Skeletal muscle satellite cell (primary cell): ENCODE measurements at regions not wholly inside any gene's neighbourhood (a gene's known extent, or its start where the extent isn't known, plus 50 kb on each side); places are given as distances from the start of the nearest gene placed in this dataset.
"Not testable (repeated sequence)": the region's sequence is repeated elsewhere in the genome, so short reads cannot be mapped to it uniquely, and the experiment has no call there.

Experiments
- H3K27me3 ChIP-seq: 2 replicates; pipeline ENCODE4 v1.7.0; 2013; ENCODE audit warnings: low read length; ENCODE audit not compliant: control insufficient read depth, insufficient read depth
- H3K36me3 ChIP-seq: 2 replicates; pipeline ENCODE4 v1.7.0; 2013; ENCODE audit warnings: mild to moderate bottlenecking, control low read depth, low read length; ENCODE audit not compliant: insufficient read depth
- H3K4me1 ChIP-seq: 2 replicates; pipeline ENCODE4 v1.7.0; 2013; ENCODE audit warnings: low read length; ENCODE audit not compliant: control insufficient read depth, insufficient read depth
- H3K4me2 ChIP-seq: 2 replicates; pipeline ENCODE4 v1.7.0; 2013; ENCODE audit warnings: mild to moderate bottlenecking, low read length
- H3K4me3 ChIP-seq: 2 replicates; pipeline ENCODE4 v1.7.0; 2013; ENCODE audit warnings: low read length
- H3K9ac ChIP-seq: 2 replicates; pipeline ENCODE4 v1.7.0; 2013; ENCODE audit warnings: mild to moderate bottlenecking, low read depth, low read length, moderate library complexity
- H3K9me3 ChIP-seq: replicated peaks from 2 replicates; pipeline ENCODE4 v1.7.0; 2013; ENCODE audit warnings: mild to moderate bottlenecking, control low read depth, low read length

GRCh38 chr6:4629789-4630188, 146.4 kb upstream of the CDYL start:
- H3K4me3 ChIP-seq, H3K9me3 ChIP-seq, H3K9ac ChIP-seq, H3K4me2 ChIP-seq, H3K36me3 ChIP-seq, H3K4me1 ChIP-seq, H3K27me3 ChIP-seq: not testable (repeated sequence)

DNA sequence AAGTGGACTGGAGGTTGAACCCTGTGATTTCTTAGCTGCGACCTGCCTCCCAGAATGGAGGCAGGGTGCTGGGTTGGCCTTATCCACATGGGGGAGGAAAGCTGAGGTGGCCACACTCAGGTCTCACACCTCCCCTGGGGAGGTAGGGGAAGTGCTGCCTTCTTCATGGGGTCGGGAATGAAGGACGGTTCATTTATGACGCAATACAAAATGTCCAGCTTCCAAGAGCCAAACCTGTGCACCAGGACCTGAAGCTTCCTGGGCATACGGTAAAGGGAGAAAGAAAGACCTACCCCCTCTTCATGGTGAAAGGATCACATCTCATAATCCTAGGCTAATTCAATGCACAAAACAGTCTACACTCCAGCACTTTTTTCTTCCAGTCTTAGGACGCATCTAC, 150.6 kb upstream of the CDYL start:
- Histone ChIP-seq H3K4me1 (no peaks in the 10 kb centered on the region), H3K27me3 (peaks cover 13% of the 10 kb centered on the region), H3K9me3 (peaks cover 7% of the 10 kb centered on the region), H3K4me2 (no peak overlapping the region), H3K36me3 (no peaks in the 10 kb centered on the region), H3K4me3 (no peak overlapping the region), H3K9ac (no peak overlapping the region)

DNA sequence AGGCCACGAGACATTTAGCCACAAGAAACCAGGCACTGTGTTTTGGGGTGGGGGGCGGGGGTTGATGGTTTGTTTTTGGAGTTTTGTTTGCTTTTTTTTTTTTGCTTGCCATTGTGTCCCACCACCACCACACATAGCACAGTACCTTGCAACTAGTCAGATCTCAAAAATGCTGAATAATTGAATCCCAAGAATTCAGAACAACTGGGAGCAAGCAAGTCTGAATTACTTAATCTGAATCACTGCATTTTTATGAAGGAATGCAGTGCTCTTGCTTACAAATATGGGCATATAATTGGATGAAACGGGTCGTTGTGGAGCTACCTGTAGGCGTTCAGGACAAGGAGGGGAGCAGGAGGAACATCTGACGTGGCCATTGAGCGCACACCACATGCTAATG, 151.5 kb upstream of the CDYL start:
- no peak overlapping the region for H3K4me3 ChIP-seq
- H3K9ac ChIP-seq: no peak overlapping the region
- peaks cover 18% of the 10 kb centered on the region for H3K27me3 ChIP-seq
- no peaks in the 10 kb centered on the region for H3K4me1 ChIP-seq
- no peaks in the 10 kb centered on the region for H3K36me3 ChIP-seq
- peaks cover 4% of the 10 kb centered on the region for H3K9me3 ChIP-seq
- H3K4me2 ChIP-seq: no peak overlapping the region

- Histone ChIP-seq H3K27me3 (peaks cover 29% of the 10 kb centered on the region), H3K9me3 (no peaks in the 10 kb centered on the region), H3K36me3 (no peaks in the 10 kb centered on the region), H3K4me2 (no peak overlapping the region), H3K4me1 (no peaks in the 10 kb centered on the region), H3K9ac (no peak overlapping the region), H3K4me3 (no peak overlapping the region)
Measured at GRCh38 chr6:4620284-4621151, 155.7 kb upstream of the CDYL start.

GRCh38 chr6:4616311-4616710, 159.9 kb upstream of the CDYL start:
- Histone ChIP-seq H3K4me2 (no peak overlapping the region), H3K27me3 (peaks cover 50% of the 10 kb centered on the region), H3K9me3 (no peaks in the 10 kb centered on the region), H3K4me1 (no peaks in the 10 kb centered on the region), H3K4me3 (no peak overlapping the region), H3K9ac (no peak overlapping the region), H3K36me3 (no peaks in the 10 kb centered on the region)

- Histone ChIP-seq H3K27me3 (peaks cover 50% of the 10 kb centered on the region), H3K4me2 (no peak overlapping the region), H3K9me3 (no peaks in the 10 kb centered on the region), H3K9ac (no peak overlapping the region), H3K4me1 (no peaks in the 10 kb centered on the region), H3K4me3 (no peak overlapping the region), H3K36me3 (no peaks in the 10 kb centered on the region)
Measured at GRCh38 chr6:4615891-4616290, 160.3 kb upstream of the CDYL start.

GRCh38 chr6:4615231-4615630, 161.0 kb upstream of the CDYL start:
- Histone ChIP-seq H3K36me3 (no peaks in the 10 kb centered on the region), H3K9me3 (no peaks in the 10 kb centered on the region), H3K9ac (no peak overlapping the region), H3K27me3 (peaks cover 54% of the 10 kb centered on the region), H3K4me1 (no peaks in the 10 kb centered on the region), H3K4me3 (no peak overlapping the region), H3K4me2 (no peak overlapping the region)

DNA sequence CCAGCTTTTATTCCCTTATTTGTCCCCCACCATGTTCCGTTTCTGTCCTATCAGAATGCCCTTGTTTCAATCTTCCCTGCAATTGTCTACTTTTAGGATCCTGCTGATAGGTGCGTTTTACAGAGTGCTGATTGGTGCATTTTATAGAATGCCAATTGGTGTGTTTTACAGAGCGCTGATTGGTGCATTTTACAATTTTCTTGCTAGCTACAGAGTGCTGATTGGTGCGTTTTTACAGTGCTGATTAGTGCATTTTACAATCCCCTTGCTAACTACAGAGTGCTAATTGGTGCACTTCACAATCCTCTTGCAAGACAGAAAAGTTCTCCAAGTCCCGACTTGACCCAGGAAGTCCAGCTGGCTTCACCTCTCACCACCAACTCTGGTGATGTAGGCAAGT, 161.6 kb upstream of the CDYL start:
- Histone ChIP-seq H3K4me3 (no peak overlapping the region), H3K9me3 (no peaks in the 10 kb centered on the region), H3K36me3 (no peaks in the 10 kb centered on the region), H3K9ac (no peak overlapping the region), H3K27me3 (peaks cover 55% of the 10 kb centered on the region), H3K4me2 (no peak overlapping the region), H3K4me1 (no peaks in the 10 kb centered on the region)

- no peak overlapping the region for H3K4me3 ChIP-seq
- no peak overlapping the region for H3K9ac ChIP-seq
Measured at GRCh38 chr6:4613795-4614194, 162.4 kb upstream of the CDYL start.

DNA sequence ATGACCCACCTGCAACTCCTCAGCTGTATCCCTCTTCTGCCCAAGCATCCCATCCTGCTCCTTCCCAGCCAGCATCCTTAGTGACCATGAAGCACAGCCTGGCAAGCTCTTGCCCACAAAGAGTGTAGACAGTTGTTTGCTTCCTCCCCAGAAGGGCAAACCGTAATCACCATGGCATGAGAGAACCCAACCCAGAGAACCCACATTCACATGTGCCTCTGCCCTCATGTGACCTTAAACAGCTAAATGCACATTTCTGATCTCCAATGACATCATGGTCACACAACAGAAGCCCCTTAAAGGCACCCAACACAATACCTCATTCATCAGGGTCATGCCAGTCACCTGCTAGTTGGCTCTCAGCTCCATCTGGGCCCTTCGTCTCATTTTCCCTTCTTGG, 162.8 kb upstream of the CDYL start:
- H3K4me1 ChIP-seq: peaks cover 4% of the 10 kb centered on the region
- no peak overlapping the region for H3K9ac ChIP-seq
- no peak overlapping the region for H3K4me3 ChIP-seq
- no peaks in the 10 kb centered on the region for H3K9me3 ChIP-seq
- H3K4me2 ChIP-seq: no peak overlapping the region
- peaks cover 66% of the 10 kb centered on the region for H3K27me3 ChIP-seq
- no peaks in the 10 kb centered on the region for H3K36me3 ChIP-seq

More at GRCh38 chr6:4613795-4614194, 162.4 kb upstream of the CDYL start:
- H3K4me1 ChIP-seq: peaks cover under 1% of the 10 kb centered on the region
- H3K27me3 ChIP-seq: peaks cover 62% of the 10 kb centered on the region
- no peak overlapping the region for H3K4me2 ChIP-seq
- no peaks in the 10 kb centered on the region for H3K9me3 ChIP-seq
- no peaks in the 10 kb centered on the region for H3K36me3 ChIP-seq

DNA sequence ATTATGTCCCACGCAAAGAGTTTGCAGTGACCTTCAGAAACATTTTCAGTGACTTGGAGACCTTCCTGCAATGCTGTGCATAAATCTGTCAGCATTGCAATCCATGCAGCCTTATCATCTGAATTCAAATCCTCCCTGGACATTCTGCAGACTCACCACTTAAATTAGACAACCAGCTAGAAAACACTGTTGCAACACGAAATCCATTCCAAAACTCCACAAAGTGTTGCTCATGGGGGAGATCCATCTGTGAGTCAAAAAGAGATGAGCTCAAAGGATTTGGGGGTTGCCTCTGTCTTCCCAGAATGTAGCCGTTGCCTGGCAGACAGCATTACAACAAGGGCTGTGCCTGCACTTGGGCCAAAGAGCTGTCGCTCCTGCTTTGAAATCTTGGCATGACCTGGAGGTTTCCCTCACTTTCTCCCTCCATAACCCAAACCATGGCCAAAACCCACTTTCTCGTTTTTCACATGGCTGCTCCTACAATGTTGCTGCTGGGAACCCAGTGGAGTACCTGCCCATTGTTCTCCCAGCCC, 163.5 kb upstream of the CDYL start:
- Histone ChIP-seq H3K36me3 (no peaks in the 10 kb centered on the region), H3K9ac (no peak overlapping the region), H3K9me3 (no peaks in the 10 kb centered on the region), H3K4me3 (no peak overlapping the region), H3K4me2 (no peak overlapping the region), H3K27me3 (peaks cover 68% of the 10 kb centered on the region), H3K4me1 (peaks cover 7% of the 10 kb centered on the region)
